SU-DHL-6 (cell line): ENCODE measurements at regions not wholly inside any gene's neighbourhood (a gene's known extent, or its start where the extent isn't known, plus 50 kb on each side); places are given as distances from the start of the nearest gene placed in this dataset.

Experiments
- H2AFZ ChIP-seq: fragments of 200-600 bp; sonication (generic); 2 replicates; pipeline ENCODE4 v1.6.1; 2014; ENCODE audit warnings: low read depth, mild to moderate bottlenecking, moderate library complexity, mixed read lengths, antibody characterized with exemption, low read length; ENCODE audit not compliant: severe bottlenecking
- H3F3A ChIP-seq: fragments of 200-600 bp; shearing (Covaris generic); 2 replicates; pipeline ENCODE4 v1.6.0; 2016; ENCODE audit warnings: antibody characterized with exemption, mild to moderate bottlenecking; ENCODE audit not compliant: insufficient read depth
- H3K27ac ChIP-seq: fragments of 200-600 bp; sonication (generic); 2 replicates; pipeline ENCODE4 v1.5.1; 2016; ENCODE audit warnings: low read depth, mild to moderate bottlenecking, low read length, moderate library complexity, mixed read lengths
- H3K27me3 ChIP-seq: fragments of 200-600 bp; sonication (generic), shearing (Covaris generic); 2 replicates; pipeline ENCODE4 v1.6.0; 2014; ENCODE audit warnings: mild to moderate bottlenecking, low read length
- H3K36me3 ChIP-seq: fragments of 200-600 bp; sonication (generic); 2 replicates; pipeline ENCODE4 v1.6.1; 2014; ENCODE audit warnings: mild to moderate bottlenecking, low read length, mixed read lengths
- H3K4me2 ChIP-seq: fragments of 300-600, 200-600 bp; shearing (Covaris generic), sonication (generic); 2 replicates; pipeline ENCODE4 v1.6.0; 2014; ENCODE audit warnings: low read length, low read depth, mild to moderate bottlenecking; ENCODE audit not compliant: poor library complexity, severe bottlenecking
- H3K4me3 ChIP-seq: fragments of 200-600 bp; sonication (generic); 2 replicates; pipeline ENCODE4 v1.5.1; 2014; ENCODE audit warnings: antibody characterized with exemption, low read length, mild to moderate bottlenecking, mixed read lengths; ENCODE audit not compliant: insufficient read depth, poor library complexity, severe bottlenecking
- H3K79me2 ChIP-seq: fragments of 200-600 bp; sonication (generic); 2 replicates; pipeline ENCODE4 v1.6.1; 2014; ENCODE audit warnings: mild to moderate bottlenecking, low read length, moderate library complexity; ENCODE audit not compliant: insufficient read depth
- H3K9ac ChIP-seq: fragments of 200-600 bp; sonication (generic); 2 replicates; pipeline ENCODE4 v1.7.0; 2014; ENCODE audit warnings: mild to moderate bottlenecking, low read length
- H3K9me2 ChIP-seq: fragments of 200-600 bp; sonication (generic); replicated peaks from 2 replicates; pipeline ENCODE4 v1.6.1; 2014; ENCODE audit warnings: low read length; ENCODE audit not compliant: insufficient read depth
- H3K9me3 ChIP-seq: fragments of 200-600 bp; sonication (generic); 2 replicates; pipeline ENCODE4 v1.6.1; 2014; ENCODE audit warnings: low read length, mixed read lengths; ENCODE audit not compliant: insufficient read depth
- H4K20me1 ChIP-seq: fragments of 200-600 bp; sonication (generic); 2 replicates; pipeline ENCODE4 v1.6.1; 2014; ENCODE audit warnings: low read depth, mild to moderate bottlenecking, antibody characterized with exemption, low read length, moderate library complexity, mixed read lengths
- CTCF ChIP-seq: fragments of 200-600 bp; sonication (generic); IDR thresholded peaks from one replicate; pipeline ENCODE4 v1.5.1; 2017; ENCODE audit warnings: antibody characterized with exemption, mild to moderate bottlenecking, low read length, moderate library complexity; ENCODE audit not compliant: insufficient read depth, poor library complexity, severe bottlenecking
- EZH2phosphoT487 ChIP-seq: fragments of 200-600 bp; sonication (generic), shearing (Covaris generic); conservative IDR thresholded peaks from 2 replicates; pipeline ENCODE4 v1.6.1; 2018; ENCODE audit warnings: mild to moderate bottlenecking, antibody characterized with exemption, low read length, moderate library complexity, mixed read lengths

GRCh38 chr3:191809326-191809949 is 348.5 kb downstream of the PYDC2 start:
- Histone ChIP-seq H3K9me3 (no peaks in the 10 kb centered on the region), H4K20me1 (no peaks in the 10 kb centered on the region)

DNA sequence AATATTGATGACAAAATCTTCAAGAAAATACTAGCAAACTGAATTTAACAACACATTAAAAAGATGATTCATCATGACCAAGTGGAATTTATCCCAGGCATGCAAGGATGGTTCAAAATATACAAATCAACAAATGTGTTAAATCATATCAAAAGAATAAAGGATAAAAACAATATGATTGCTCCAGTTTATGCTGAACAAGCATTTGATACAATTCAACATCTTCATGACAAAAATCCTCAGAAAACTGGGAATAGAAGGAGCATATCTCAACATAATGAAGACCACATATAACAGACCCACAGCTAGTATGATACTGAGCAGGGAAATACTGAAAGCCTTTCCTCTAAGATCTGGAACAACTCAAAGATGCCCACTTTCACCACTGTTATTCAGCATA is 352.3 kb downstream of the PYDC2 start:
- H2AFZ ChIP-seq, result no peak overlapping the region
- no peak overlapping the region for H3K27ac ChIP-seq
- no peaks in the 10 kb centered on the region for H3K9me3 ChIP-seq
- H3K9me2 ChIP-seq, result no peaks in the 10 kb centered on the region
- no peaks in the 10 kb centered on the region for H3K36me3 ChIP-seq
- H4K20me1 ChIP-seq, result no peaks in the 10 kb centered on the region
- H3K4me2 ChIP-seq, result no peak overlapping the region
- no peak for TF ChIP-seq CTCF
- no peaks in the 10 kb centered on the region for H3F3A ChIP-seq
- no peaks in the 10 kb centered on the region for H3K79me2 ChIP-seq
- no peak overlapping the region for H3K4me3 ChIP-seq
- H3K27me3 ChIP-seq, result no peaks in the 10 kb centered on the region
- H3K9ac ChIP-seq, result no peak overlapping the region

More at GRCh38 chr3:191809326-191809949, 348.5 kb downstream of the PYDC2 start:
- TF ChIP-seq CTCF (no peak), EZH2phosphoT487 (no peak)
- no peak overlapping the region for H3K27ac ChIP-seq
- no peak overlapping the region for H3K4me2 ChIP-seq
- no peaks in the 10 kb centered on the region for H3K27me3 ChIP-seq
- H3K4me3 ChIP-seq, result no peak overlapping the region
- H3K79me2 ChIP-seq, result no peaks in the 10 kb centered on the region
- H3F3A ChIP-seq, result no peaks in the 10 kb centered on the region
- H2AFZ ChIP-seq, result no peak overlapping the region
- H3K36me3 ChIP-seq, result no peaks in the 10 kb centered on the region
- no peaks in the 10 kb centered on the region for H3K9me2 ChIP-seq
- H3K9ac ChIP-seq, result no peak overlapping the region

- H3F3A ChIP-seq, result no peaks in the 10 kb centered on the region
- no peak overlapping the region for H3K9ac ChIP-seq
- no peak for TF ChIP-seq EZH2phosphoT487
- no peak for TF ChIP-seq CTCF
- H3K4me3 ChIP-seq, result no peak overlapping the region
- H3K36me3 ChIP-seq, result no peaks in the 10 kb centered on the region
- H3K27me3 ChIP-seq, result no peaks in the 10 kb centered on the region
- no peak overlapping the region for H2AFZ ChIP-seq
- no peak overlapping the region for H3K4me2 ChIP-seq
- H3K27ac ChIP-seq, result no peak overlapping the region
- no peaks in the 10 kb centered on the region for H4K20me1 ChIP-seq
- H3K9me2 ChIP-seq, result no peaks in the 10 kb centered on the region
- H3K9me3 ChIP-seq, result no peaks in the 10 kb centered on the region
- H3K79me2 ChIP-seq, result no peaks in the 10 kb centered on the region
Measured at GRCh38 chr3:191848818-191849217, 387.9 kb downstream of the PYDC2 start.
